ENCODE measurements at regions not wholly inside any gene's neighbourhood (a gene's known extent, or its start where the extent isn't known, plus 50 kb on each side); places are given as distances from the start of the nearest gene placed in this dataset.

- intact Hi-C loops (cut with DNase I, micrococcal nuclease) = no loop called here
- Mint-ChIP-seq H3K9me3 (no peaks in the 10 kb centered on the region), H3K4me3 (no peak overlapping the region), H3K36me3 (ENCODE audit: low read depth) (no peaks in the 10 kb centered on the region), H3K27ac (no peak overlapping the region), H3K4me1 (ENCODE audit: low read depth) (no peaks in the 10 kb centered on the region), H3K27me3 (no peaks in the 10 kb centered on the region)
- ChIA-PET POLR2A (no interaction called here), CTCF (no interaction called here)
- H3K9me3 ChIP-seq (ENCODE audit: control insufficient read depth in 1 of 2, insufficient read depth in 1 of 2, low read length in 2 of 2) = peaks cover 0 to 4% of the 10 kb centered on the region in 2 experiments
- ATAC-seq (ENCODE audit: poor library complexity) (no peak), DNase-seq (no peak)
- no peaks in the 10 kb centered on the region for H3K4me1 ChIP-seq (ENCODE audit: insufficient read depth, low read length)
- no peaks in the 10 kb centered on the region for H3K36me3 ChIP-seq (ENCODE audit: insufficient read depth, low read length)
- no peak overlapping the region for H3K27ac ChIP-seq (ENCODE audit: low read depth in 1 of 2, low read length in 2 of 2)
- no peak for TF ChIP-seq CTCF (IDR thresholded peaks at IDR 0.05)
- no peak overlapping the region for H3K4me3 ChIP-seq (ENCODE audit: low read length)
- no peaks in the 10 kb centered on the region for H3K27me3 ChIP-seq (ENCODE audit: control insufficient read depth in 1 of 2, insufficient read depth in 2 of 2, low read length in 2 of 2)
Observed at GRCh38 chr2:107430006-107430405, 396.7 kb upstream of the RGPD4 start.

DNA sequence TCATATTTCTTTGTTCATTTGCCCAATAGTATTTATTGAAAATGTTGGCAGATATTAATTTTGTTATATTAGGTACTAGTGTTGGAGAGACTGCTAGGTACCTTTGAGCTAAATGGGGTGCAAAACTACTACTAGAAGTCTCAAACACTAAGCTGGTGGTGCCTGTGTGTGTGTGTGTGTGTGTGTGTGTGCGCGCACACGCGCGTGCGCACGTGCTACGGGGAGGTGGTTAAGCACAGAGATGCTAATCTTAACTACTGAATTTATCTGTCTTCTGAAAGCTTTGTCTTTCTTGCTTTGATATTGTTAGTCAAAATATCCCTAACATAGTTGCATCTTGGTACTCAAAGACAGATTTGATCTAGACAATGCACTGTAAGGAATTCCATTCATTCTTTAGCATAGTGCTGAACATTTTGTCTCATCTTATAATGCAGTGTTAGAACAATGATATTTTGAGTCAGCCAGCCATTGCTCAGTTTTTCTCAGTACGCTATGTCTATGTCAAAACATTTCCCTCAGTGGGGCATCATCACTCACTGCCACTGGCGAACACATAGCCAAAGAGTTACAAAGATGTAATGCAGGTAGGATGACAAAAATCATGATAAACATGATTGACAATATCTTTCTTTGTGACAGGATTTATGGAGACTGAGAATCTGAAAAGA is 396.0 kb upstream of the RGPD4 start:
- Histone ChIP-seq H3K27ac (ENCODE audit: low read depth in 1 of 2, low read length in 2 of 2) (no peak overlapping the region), H3K4me3 (ENCODE audit: low read length) (no peak overlapping the region), H3K36me3 (ENCODE audit: insufficient read depth, low read length) (no peaks in the 10 kb centered on the region), H3K9me3 (ENCODE audit: control insufficient read depth in 1 of 2, insufficient read depth in 1 of 2, low read length in 2 of 2) (peaks cover 0 to 4% of the 10 kb centered on the region in 2 experiments), H3K27me3 (ENCODE audit: control insufficient read depth in 1 of 2, insufficient read depth in 2 of 2, low read length in 2 of 2) (no peaks in the 10 kb centered on the region), H3K4me1 (ENCODE audit: insufficient read depth, low read length) (no peaks in the 10 kb centered on the region)
- Mint-ChIP-seq H3K36me3 (ENCODE audit: low read depth) (no peaks in the 10 kb centered on the region), H3K4me3 (no peak overlapping the region), H3K9me3 (no peaks in the 10 kb centered on the region), H3K27ac (no peak overlapping the region), H3K4me1 (ENCODE audit: low read depth) (no peaks in the 10 kb centered on the region), H3K27me3 (no peaks in the 10 kb centered on the region)
- CTCF ChIA-PET = no interaction called here
- no peak for TF ChIP-seq CTCF (IDR thresholded peaks at IDR 0.05)
- POLR2A ChIA-PET = no interaction called here
- no peak for ATAC-seq (ENCODE audit: poor library complexity)
- intact Hi-C loops (cut with DNase I, micrococcal nuclease) = no loop called here
- no peak for DNase-seq

- Histone ChIP-seq H3K27ac (ENCODE audit: low read depth in 1 of 2, low read length in 2 of 2) (no peak overlapping the region), H3K36me3 (ENCODE audit: insufficient read depth, low read length) (no peaks in the 10 kb centered on the region), H3K4me3 (ENCODE audit: low read length) (no peak overlapping the region), H3K4me1 (ENCODE audit: insufficient read depth, low read length) (no peaks in the 10 kb centered on the region), H3K27me3 (ENCODE audit: control insufficient read depth in 1 of 2, insufficient read depth in 2 of 2, low read length in 2 of 2) (no peaks in the 10 kb centered on the region), H3K9me3 (ENCODE audit: control insufficient read depth in 1 of 2, insufficient read depth in 1 of 2, low read length in 2 of 2) (peaks cover 0 to 4% of the 10 kb centered on the region in 2 experiments)
- Mint-ChIP-seq H3K4me1 (ENCODE audit: low read depth) (no peaks in the 10 kb centered on the region), H3K36me3 (ENCODE audit: low read depth) (no peaks in the 10 kb centered on the region), H3K27me3 (no peaks in the 10 kb centered on the region), H3K27ac (no peak overlapping the region), H3K9me3 (peaks cover 7% of the 10 kb centered on the region), H3K4me3 (no peak overlapping the region)
- CTCF ChIA-PET = no interaction called here
- no peak for TF ChIP-seq CTCF (IDR thresholded peaks at IDR 0.05)
- intact Hi-C loops (cut with DNase I, micrococcal nuclease) = no loop called here
- DNase-seq (no peak), ATAC-seq (ENCODE audit: poor library complexity) (no peak)
- POLR2A ChIA-PET = no interaction called here
Observed at GRCh38 chr2:107436281-107436680, 390.4 kb upstream of the RGPD4 start.
